ENCODE measurements at regions not wholly inside any gene's neighbourhood (a gene's known extent, or its start where the extent isn't known, plus 50 kb on each side); places are given as distances from the start of the nearest gene placed in this dataset.
"Not testable (repeated sequence)": the region's sequence is repeated elsewhere in the genome, so short reads cannot be mapped to it uniquely, and the experiment has no call there.

GRCh38 chr10:3877211-3878000 lies 92.4 kb upstream of the KLF6 start:
- ChIA-PET CTCF (interaction anchor here (1.7 kb wide), 1 partner anchor 778 kb away, joined by 3 read pairs; no protein-coding TSS in a partner anchor), POLR2A (no interaction called here)
- no peak overlapping the region for H3K4me3 ChIP-seq (ENCODE audit: low read depth, low read length)
- H3K36me3 ChIP-seq (ENCODE audit: control insufficient read depth, insufficient read depth, low read length): no peaks in the 10 kb centered on the region
- TF ChIP-seq CTCF (IDR thresholded peaks at IDR 0.05; ENCODE audit: insufficient read depth, low read depth, low read length): no peak
- no peaks in the 10 kb centered on the region for H3K27me3 ChIP-seq (ENCODE audit: control insufficient read depth, insufficient read depth, low read length)
- no peak for DNase-seq (ENCODE audit: low read depth)

GRCh38 chr10:3876350-3876962 lies 91.4 kb upstream of the KLF6 start:
- DNase-seq (ENCODE audit: low read depth): no peak
- ChIA-PET POLR2A (no interaction called here), CTCF (interaction anchor here (1.7 kb wide), 1 partner anchor 779 kb away, joined by 3 read pairs; no protein-coding TSS in a partner anchor)
- no peaks in the 10 kb centered on the region for H3K27me3 ChIP-seq (ENCODE audit: control insufficient read depth, insufficient read depth, low read length)
- no peak for TF ChIP-seq CTCF (IDR thresholded peaks at IDR 0.05; ENCODE audit: insufficient read depth, low read depth, low read length)
- no peak overlapping the region for H3K4me3 ChIP-seq (ENCODE audit: low read depth, low read length)
- no peaks in the 10 kb centered on the region for H3K36me3 ChIP-seq (ENCODE audit: control insufficient read depth, insufficient read depth, low read length)

GRCh38 chr10:3875842-3876235 lies 90.8 kb upstream of the KLF6 start:
- ChIA-PET CTCF (interaction anchor here (1.7 kb wide), 1 partner anchor 779 kb away, joined by 3 read pairs; no protein-coding TSS in a partner anchor), POLR2A (no interaction called here)

GRCh38 chr10:3874990-3875841 lies 90.2 kb upstream of the KLF6 start:
- CTCF ChIA-PET: interaction anchor here (1.0 kb wide), 1 partner anchor 10 kb away, joined by 4 read pairs; no protein-coding TSS in a partner anchor
- no peak for DNase-seq (ENCODE audit: low read depth)
- TF ChIP-seq CTCF (IDR thresholded peaks at IDR 0.05; ENCODE audit: insufficient read depth, low read depth, low read length): no peak
- Histone ChIP-seq H3K4me3 (ENCODE audit: low read depth, low read length) (no peak overlapping the region), H3K27me3 (ENCODE audit: control insufficient read depth, insufficient read depth, low read length) (no peaks in the 10 kb centered on the region), H3K36me3 (ENCODE audit: control insufficient read depth, insufficient read depth, low read length) (no peaks in the 10 kb centered on the region)
- POLR2A ChIA-PET: no interaction called here

More at GRCh38 chr10:3875842-3876235, 90.8 kb upstream of the KLF6 start:
- Histone ChIP-seq H3K36me3 (ENCODE audit: control insufficient read depth, insufficient read depth, low read length) (no peaks in the 10 kb centered on the region), H3K27me3 (ENCODE audit: control insufficient read depth, insufficient read depth, low read length) (no peaks in the 10 kb centered on the region), H3K4me3 (ENCODE audit: low read depth, low read length) (no peak overlapping the region)
- no peak for TF ChIP-seq CTCF (IDR thresholded peaks at IDR 0.05; ENCODE audit: insufficient read depth, low read depth, low read length)
- DNase-seq (ENCODE audit: low read depth): no peak

- CTCF ChIA-PET: interaction anchor here (0.6 to 1.0 kb wide), 2 partner anchors 9 to 14 kb away, joined by 3 to 4 read pairs; no protein-coding TSS in a partner anchor
- POLR2A ChIA-PET; DNase-seq (ENCODE audit: low read depth); H3K4me3 ChIP-seq (ENCODE audit: low read depth, low read length); H3K27me3 ChIP-seq (ENCODE audit: control insufficient read depth, insufficient read depth, low read length); H3K36me3 ChIP-seq (ENCODE audit: control insufficient read depth, insufficient read depth, low read length): not testable (repeated sequence)
These were observed 89.6 kb upstream of the KLF6 start for GRCh38 chr10:3874610-3874989.
